A204.1 (cell line): ENCODE measurements at regions not wholly inside any gene's neighbourhood (a gene's known extent, or its start where the extent isn't known, plus 50 kb on each side); places are given as distances from the start of the nearest gene placed in this dataset.
A peak's percentile ranks its signal among the peaks of the same experiment; 100 is the strongest.

Experiments used
- FAIRE-seq: peaks from 2 replicates; lab custom pipeline; 2012; peaks lifted over from hg19 to GRCh38; lab: Jason Lieb, UNC

DNA sequence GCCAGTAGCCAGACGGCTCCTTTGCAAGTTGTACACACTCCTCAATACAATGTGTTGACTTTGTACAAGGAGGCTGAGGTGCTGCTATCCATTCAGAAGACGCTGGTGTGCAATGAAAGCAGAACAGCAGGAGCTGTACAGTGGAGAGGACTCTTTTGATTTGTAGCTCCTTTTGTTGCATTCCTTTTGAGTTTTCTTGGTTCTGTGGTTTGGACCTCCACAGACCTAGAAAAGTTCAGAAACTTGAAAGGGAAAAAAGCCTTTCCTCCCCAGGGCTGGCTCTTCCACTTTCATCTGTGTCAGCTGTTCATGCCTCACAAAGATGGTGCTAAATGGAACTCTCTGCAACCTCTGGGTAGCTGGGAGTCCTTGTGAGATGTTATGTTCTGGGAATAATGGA lies 117.4 kb downstream of the MAT2B start:
- no peak for FAIRE-seq

DNA sequence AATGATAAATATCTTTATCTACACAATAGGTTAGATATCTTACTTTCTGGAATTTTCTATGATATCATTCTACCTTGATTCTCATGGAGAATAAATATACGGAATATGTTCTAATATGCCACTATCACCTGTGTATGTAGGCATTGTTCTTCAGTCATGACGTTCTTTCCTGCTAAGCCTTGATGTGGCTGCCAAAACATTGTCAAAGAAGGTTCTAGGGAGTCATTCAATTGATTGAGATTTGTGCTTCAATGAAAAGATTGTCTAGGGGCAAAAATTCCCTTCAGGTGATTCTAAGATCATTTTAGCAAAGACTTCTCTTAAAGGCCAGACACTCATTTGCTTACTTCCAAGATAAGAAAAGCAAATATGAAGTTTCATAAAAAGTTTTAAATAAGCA lies 118.1 kb downstream of the MAT2B start:
- no peak for FAIRE-seq

DNA sequence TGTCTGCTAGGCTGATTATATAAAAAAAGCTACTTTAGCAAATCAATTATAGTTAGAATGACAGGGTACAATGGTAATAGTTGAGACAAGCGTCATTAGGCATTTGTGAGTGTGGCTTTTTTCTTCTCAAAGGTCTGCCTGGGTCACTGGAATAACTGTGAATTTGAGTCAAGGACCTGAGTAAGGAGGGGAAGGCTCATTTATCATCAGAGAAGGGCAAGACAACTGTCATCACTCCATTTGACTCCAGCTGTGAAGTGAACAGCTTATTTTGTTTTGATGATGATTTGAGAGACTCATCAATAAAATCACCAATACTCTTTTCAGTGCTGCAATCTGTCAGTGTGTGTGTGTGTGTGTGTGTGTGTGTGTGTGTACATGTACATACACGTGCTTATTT lies 118.6 kb downstream of the MAT2B start:
- FAIRE-seq = no peak

DNA sequence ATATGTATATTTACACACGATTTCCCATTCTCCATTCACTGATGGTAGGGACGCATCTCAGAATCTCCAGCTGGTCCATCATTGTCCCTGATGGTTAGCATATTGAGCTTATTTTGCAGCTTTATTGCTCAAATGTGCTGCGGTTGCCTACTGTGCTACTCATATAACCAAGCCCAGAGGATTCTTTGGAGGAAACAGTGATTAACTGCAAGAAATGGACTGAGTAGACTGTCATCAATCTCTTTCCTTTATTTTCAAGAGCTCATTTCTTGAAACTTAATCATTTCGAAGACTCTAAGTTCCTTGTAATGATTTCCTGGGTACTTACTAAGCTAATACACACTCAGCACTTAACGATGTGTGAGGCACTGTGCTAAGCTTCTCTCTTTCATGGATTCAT lies 119.0 kb downstream of the MAT2B start:
- FAIRE-seq = no peak

DNA sequence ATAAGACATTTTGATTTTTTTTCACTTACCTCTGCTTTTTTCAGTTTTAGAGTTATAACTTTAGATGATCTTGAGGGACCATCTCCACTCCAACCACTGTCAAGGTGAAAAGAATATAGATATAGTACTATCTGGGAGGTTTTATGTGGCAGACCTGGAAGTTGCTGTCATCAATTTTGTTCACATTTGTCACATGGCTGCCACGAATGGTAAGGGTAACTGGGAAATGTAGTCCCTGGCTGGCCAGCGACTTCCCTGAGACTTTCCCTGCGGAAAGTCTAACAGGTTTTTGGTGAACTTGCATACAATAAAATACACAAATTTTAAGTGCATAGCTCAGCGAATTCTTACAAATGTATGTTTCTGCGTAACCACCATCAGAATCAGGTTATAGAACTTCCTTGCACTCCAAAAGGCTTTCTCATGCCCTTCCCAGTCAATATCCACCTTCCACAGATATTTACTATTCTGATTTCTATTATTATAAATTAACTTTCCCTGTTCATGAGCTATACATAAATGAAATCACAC lies 121.5 kb downstream of the MAT2B start:
- FAIRE-seq = no peak

DNA sequence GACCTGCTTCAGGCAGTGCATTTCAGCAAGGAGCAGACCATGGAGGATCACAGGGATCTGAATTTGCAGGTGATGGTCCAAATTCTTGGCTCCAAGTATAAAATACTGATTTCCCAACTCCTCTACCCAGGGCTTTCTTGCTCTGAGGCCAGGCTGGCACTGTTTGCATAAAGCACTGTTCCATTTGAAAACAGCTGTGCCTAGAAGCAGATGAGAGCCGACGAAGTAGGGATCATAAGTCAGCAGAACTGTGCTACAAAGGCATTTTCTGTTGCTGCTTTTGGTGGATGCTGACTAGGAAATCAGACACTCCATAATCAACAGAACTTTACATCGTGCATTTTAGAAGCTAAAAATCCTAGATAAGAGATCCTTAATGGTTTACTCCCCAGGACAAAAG lies 126.4 kb downstream of the MAT2B start:
- no peak for FAIRE-seq

DNA sequence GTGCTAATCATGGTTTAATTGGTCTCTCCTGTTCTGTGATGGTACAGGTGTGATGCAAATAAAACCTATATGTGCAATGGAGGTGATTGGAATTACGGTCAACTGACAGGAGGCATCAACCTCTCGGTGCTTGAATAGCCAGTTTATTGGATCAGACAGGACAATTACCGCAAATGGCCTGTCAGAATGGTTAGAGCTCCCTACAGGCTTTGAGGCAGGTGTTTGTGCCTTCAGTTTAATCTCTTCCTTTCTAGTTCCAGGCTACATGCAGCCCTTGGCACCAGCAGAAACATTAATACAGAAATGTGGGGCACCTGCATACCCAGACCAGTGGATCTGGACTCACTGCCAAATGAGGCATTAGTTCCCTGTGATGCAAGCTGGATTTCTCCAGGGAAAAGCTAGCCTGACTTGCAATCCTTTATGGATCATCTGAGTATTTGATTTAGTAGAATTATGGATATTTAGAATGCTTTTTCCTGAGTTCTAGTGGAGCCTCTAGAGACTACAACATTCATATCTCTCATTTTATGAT lies 128.6 kb downstream of the MAT2B start:
- FAIRE-seq = no peak

DNA sequence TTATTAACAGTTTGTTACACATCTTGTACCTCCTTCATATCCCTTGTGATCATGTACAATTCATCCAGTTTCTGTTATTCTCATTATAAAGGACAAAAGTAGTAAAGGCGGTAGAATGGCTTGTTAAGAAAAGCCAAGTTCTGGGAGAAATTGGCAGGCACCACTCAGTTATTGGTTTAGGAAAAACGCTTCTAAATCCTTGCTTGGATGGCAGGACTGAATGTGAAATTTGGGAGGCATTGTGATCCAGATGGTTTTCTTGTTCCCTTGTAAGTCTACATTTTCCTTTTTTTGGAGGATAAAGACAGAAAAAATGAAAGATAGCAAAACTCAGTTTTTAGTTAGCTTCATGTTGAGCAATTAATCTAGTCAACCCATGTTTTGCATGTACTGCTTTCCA lies 130.2 kb downstream of the MAT2B start:
- FAIRE-seq = no peak

DNA sequence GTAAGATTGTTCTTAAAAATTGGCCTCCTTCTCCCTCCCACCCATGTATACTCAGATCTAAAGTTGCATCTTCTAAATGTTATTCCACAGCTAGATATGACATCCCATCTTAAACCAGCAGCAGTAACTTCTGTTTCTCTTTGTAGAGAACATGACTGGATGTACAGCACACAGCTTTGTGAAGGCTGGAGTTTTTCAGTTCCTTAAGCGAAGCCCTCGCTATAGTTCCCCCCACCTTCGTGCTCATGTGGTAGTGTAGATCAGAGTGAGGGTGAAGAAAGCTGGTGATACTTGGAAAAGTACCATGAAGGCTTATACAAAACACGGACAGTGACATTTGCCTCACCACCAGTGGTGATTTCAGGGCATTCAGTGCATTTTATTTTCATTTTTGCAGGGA lies 137.5 kb downstream of the MAT2B start:
- FAIRE-seq = no peak

DNA sequence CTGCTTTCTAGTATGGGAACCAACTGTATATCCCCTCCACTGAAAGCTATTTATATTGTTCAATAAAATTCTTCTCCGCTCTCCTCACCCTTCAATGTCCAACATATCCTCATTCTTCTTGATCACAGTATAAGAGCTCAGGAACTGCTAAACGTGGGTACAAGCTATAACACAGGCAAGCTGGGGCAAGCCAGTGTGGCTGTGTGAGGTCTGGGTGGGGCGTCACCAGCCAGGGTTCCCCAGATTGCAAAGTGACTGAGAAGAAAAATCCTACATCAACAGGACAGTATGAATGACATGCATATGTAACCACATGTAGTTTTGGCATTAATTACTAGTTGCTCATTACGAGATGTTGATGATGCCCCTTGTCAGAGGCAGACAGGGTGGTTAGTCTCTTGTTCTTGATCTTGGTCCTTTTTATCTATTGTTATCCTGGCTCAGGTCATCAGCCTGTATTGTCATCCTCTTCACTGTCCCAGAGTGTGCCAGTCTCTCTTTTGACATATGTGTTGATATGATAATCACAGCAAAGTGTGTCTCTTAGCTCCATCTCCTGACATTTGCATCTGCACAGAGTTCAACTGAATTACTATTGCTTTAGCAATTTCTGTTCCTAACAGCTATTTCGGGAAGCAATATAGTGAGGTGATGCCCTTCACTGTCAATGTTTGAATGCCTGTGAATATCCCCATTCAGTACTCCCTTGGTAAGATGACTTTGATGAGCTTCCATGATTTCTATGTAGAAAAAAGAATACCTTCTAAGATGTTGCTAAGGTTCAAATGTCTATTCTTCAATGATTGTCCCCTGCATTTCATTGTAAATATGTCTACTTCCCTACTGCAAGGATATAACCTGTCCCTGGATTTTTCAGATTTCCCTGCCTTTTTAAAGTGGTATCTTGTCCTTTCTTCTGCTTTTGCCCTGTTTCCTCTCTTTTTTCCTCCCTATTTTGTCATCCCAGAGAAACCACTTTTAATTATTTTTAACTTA lies 140.3 kb downstream of the MAT2B start:
- no peak for FAIRE-seq

DNA sequence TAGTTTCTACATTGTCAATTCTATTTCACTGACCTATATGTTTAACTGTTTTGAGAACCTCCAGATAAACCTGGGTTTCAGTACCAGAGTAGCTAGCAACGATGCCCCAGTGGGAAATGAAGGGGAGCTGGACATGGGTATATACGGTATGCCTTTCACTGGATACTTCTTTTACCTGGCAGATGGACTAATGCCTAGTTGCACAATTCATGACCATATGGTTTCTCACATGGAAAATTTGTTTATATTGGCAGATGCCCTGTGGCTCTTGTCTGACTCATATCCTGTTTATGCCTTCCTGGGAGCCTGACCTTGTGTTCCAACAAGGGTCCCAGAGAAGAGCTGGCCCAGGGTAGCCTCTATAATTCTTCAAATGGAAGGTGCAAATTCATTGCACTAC lies 144.1 kb downstream of the MAT2B start:
- FAIRE-seq = no peak

DNA sequence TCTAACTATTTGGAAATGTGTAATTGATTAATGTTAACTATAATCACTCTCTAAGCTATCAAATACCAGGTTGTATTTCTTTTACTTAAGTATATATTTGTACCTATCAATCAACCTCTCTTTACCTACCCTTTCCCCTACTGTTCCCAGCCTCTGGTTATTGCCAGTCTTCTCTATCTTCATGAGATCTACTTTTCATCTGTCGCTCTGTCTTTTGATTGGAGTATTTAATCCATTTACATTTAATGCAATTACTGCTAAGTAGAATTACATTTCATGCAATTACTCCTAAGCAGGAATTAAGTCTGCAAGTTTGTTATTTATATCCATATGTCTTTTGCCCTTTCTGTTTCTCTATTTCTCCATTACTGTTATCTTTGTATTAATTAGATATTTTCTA lies 148.1 kb downstream of the MAT2B start:
- FAIRE-seq = no peak

DNA sequence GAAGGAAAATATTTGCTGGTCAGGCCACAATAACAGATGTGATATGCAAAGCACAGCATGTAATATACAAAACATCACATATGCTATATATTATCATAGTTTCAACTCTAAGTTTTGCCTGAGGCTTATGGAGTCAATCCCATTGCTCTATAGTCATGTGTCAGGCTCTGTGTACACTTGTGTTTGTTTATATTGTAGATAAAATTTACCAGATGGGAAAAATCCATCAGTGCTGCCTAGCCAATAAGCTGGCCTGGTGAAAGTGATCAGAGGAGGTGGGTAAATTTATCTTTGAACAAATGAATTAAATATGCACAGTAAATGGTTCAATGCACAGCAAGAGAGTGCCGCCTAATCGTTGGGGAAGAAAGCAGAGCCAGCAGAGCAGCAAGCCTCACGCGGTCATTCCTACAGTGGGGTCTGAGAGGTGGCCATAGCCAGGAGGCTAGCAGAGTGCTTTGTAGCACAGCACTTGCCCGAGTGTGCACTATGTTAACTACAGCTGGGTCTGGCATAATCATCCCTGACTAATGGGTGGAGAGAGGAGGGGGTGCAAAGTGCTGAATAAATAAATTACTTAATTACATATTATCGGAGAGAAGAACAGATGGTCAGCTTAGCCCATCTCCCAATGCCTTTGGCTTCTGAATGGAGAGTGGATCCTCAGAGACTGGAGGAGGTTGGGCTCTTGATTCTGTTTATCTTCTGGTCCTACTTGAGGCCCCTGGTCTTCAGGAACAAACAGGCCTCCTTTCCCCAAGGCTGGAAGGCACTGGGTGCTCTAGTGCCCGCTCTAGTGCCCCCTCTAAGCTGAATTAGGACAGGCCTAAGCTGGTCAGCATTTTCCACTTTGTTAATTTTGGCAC lies 153.5 kb downstream of the MAT2B start:
- FAIRE-seq = no peak

DNA sequence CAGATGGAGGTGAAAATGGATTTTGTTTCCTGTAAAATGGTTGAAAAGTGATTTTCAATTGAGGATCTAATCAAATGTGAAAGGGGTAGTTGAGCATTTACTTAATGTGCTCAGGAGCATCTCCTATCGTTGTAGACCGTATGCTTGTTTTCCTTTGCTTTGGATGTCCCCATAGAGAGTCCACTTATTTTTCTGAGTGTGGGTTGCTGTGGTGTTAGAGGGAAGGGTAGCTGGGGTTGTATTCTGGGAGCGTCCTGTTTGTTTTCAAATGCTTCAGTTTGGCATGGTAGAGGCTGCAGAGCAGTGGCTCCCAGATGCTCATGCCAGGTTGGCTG lies 154.1 kb downstream of the MAT2B start:
- FAIRE-seq = no peak

DNA sequence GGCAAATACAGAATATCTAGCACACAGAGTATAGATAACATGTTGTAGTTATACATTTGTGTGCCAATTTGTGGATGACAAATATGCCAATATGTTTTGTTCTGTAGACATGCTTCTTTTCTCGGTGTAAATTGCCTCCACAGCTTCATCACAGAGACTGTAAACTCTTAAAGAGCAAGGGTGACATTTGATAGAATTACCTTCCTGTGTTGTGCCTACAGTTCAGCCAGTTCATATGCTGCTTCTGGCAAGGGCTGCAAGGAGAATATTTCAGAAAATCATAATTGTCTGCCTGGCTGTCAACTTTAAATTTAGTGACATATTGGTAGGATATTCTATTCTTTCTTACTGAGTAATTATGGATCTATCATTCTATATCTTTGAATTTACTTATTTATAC lies 155.1 kb downstream of the MAT2B start:
- FAIRE-seq = no peak

DNA sequence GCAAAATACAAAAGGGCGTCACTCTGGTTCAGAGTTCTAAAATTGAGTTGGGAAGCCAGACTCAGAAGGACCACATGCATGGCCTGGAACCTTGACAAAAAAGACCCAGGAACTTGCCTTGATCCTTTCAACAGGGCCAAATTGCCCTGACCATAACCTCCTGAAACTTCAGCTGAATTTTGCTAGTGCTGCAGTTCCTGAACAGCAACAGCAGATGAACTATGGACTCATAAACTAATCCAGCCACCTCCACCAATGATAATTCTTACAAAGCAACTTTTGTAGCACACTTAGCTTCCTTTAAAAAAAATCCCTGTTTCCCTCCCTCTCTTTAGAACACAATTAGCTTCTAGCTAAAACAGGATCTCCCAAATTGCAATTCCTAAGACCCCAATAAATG lies 155.9 kb downstream of the MAT2B start:
- FAIRE-seq = no peak

DNA sequence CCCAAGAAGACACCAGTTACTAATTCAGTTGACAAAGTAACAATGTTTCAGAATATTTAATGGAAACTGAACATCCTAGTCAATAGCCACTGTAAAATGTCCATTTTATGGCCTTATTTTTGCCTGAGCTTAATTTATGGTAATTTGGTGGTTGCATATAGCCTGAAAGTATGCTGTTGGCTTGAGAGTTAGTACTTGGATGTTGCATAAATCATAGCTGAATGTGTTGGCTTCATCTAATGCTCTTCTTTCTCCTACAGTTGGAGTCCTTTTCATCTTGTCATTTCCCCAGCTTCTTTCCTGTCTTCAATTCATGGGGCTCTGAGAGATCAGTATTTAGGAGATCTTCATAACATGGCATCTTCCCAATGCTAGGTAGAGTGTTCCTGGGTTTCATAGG lies 164.6 kb downstream of the MAT2B start:
- no peak for FAIRE-seq

DNA sequence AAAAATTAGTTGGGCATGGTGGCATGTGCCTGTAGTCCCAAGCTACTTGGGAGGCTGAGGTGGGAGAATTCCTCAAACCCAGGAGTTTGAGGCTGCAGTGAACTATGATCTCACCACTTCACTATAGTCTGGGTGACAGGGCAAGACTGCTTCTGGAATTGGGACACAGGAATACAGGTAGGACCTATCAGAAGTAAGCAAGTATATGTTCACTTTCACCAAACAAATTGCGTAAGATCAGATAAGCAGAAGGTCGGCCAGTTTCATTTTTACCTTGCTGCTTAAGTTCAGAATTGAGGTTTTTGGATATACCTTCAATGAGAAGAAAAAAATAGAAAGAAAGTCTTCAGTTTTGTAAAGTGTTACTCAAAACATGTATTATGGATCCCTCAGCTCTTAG lies 171.7 kb downstream of the MAT2B start:
- FAIRE-seq = no peak

DNA sequence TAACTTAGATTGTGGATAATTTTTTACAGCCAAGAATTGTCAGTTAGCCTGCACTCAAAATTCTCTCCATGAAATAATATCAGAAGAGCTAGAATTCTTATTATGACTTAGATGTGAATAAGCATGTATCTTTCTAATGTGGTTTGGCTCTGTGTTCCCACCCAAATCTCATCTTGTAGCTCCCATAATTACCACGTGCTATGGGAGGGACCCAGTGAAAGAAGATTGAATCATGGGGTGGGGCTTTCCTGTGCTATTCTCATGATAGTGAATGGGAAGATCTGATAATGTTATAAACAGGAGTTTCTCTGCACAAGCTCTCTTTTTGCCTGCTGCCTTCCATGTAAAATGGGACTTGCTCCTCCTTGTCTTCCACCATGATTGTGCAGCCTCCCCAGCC lies 176.8 kb downstream of the MAT2B start:
- FAIRE-seq = no peak

DNA sequence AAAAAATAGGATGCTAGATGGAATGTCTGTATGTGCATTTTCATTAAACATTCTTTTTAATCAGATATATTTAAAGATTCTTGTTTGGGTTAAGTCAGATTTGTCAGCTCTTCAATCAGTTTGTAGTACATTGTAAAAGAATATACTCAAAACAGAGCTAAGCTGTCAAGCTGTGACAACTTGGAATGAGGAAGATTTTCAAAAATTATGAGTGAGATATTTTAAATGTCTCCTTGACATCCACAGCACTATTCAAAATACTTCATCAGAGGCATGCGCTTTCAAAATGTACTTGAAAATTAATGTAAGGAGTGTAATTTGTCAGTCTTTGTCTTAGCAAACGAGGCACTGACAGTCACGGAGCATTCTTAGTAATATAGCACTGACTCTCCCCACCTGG lies 182.0 kb downstream of the MAT2B start:
- no peak for FAIRE-seq

DNA sequence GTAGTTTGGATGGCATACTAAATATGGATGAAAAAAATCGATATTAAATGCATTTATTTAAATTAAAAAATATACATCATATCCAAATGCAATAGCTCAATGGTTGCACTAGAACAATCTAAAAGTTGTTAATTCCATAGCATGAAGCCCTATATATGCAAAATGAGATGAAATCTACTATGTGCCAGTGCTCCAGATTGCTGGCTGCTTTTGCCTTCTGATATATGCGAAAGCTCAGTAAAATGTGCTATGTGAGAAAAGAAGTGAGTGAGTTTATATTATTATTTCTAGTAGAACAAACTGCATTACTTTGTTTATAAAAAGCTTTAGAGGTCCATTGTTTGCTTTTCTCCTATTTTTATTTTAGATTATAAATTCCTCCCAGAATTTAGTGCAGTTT lies 186.7 kb downstream of the MAT2B start:
- no peak for FAIRE-seq

DNA sequence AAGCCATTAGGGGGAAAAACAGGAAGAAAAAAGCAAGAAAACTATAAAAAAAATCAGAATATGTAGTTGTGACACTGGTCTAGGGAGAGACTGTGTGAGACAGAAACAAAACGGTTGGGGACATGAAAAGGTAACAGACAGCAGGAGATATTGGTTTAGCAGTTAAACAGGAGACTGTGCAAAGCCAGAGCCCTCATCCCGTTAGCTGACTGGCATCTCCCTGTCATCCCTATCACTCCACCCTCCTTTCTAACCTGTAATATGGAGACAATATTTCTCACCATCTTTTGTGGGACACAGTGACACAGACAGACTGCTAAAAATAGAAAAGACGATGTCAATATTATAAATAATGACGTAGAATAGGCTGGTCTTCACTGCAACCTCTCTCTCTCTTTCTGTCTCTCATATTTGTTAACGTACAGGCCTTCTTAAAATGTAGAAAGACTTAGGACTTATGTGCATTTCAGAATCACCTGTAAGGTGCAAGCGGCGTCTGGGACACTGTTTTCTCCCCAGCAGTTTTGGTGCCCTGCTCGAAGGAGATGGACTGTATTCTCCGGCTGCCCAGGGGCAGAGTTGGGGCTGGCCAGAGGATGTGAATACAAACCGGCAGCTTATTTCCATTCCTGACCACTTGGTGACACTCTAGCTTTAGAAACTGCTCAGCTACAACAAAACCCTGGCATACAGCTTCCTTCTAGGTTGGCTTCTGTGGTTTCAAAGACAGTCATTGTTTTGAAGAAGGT lies 190.6 kb downstream of the MAT2B start:
- peak; percentile 27 for FAIRE-seq
